ENCODE measurements at regions not wholly inside any gene's neighbourhood (a gene's known extent, or its start where the extent isn't known, plus 50 kb on each side); places are given as distances from the start of the nearest gene placed in this dataset.

DNA sequence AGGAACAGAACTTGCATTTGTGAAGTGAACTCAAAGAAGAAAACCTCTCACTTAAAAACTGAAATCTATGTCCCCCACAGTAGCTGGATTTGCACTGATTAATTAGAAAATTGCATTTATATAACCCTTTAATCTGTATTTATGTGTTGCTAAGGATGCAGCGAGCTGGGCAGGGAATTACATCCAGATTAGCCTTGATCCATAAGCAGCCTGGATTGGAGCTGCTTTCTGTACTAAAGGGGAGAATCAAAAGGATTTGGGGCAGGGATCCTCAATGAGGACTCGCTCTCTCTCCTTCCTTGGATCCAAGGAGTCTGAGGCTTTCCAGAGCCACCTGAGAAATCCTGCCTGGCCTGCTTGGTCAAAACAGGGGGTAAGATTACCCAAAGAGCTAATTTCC is 125.9 kb downstream of the TLE3 start:
- Mint-ChIP-seq H3K36me3 (ENCODE audit: low read depth) (no peaks in the 10 kb centered on the region), H3K4me1 (peaks cover 9% of the 10 kb centered on the region), H3K4me3 (no peak overlapping the region), H3K27ac (ENCODE audit: unreplicated experiment) (peak overlapping the region; percentile 36), H3K9me3 (no peaks in the 10 kb centered on the region), H3K27me3 (ENCODE audit: low read depth) (peaks cover 36% of the 10 kb centered on the region)
- DNase-seq (ENCODE audit: low read depth, low spot score) = no peak
- TF ChIP-seq, protein P1, sequence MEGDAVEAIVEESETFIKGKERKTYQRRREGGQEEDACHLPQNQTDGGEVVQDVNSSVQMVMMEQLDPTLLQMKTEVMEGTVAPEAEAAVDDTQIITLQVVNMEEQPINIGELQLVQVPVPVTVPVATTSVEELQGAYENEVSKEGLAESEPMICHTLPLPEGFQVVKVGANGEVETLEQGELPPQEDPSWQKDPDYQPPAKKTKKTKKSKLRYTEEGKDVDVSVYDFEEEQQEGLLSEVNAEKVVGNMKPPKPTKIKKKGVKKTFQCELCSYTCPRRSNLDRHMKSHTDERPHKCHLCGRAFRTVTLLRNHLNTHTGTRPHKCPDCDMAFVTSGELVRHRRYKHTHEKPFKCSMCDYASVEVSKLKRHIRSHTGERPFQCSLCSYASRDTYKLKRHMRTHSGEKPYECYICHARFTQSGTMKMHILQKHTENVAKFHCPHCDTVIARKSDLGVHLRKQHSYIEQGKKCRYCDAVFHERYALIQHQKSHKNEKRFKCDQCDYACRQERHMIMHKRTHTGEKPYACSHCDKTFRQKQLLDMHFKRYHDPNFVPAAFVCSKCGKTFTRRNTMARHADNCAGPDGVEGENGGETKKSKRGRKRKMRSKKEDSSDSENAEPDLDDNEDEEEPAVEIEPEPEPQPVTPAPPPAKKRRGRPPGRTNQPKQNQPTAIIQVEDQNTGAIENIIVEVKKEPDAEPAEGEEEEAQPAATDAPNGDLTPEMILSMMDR (conservative IDR thresholded peaks at IDR 0.05) = no peak

DNA sequence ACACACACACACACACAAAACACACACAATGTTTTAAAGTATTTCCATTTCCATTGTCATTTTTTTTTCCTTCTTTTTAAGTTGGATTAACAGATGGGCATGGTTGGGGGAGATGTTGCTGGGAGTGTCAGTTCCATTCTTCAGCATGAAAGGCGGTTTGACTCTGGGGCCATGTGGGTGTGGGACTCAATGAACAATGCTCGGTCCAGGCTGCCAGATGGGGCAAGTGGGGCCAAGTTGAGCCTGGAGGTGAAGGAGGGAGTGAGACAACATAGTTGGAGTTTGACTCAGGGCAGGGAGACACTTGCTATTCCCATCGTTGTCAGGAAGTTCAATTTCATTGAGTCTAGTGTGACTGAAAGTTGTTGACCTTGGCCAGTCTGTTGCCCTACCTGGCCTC is 125.3 kb downstream of the TLE3 start:
- Mint-ChIP-seq H3K27me3 (ENCODE audit: low read depth) (peaks cover 41% of the 10 kb centered on the region), H3K36me3 (ENCODE audit: low read depth) (no peaks in the 10 kb centered on the region), H3K4me1 (peaks cover 9% of the 10 kb centered on the region), H3K9me3 (no peaks in the 10 kb centered on the region), H3K4me3 (no peak overlapping the region), H3K27ac (ENCODE audit: unreplicated experiment) (no peak overlapping the region)
- TF ChIP-seq, protein P1 (conservative IDR thresholded peaks at IDR 0.05) = no peak
- no peak for DNase-seq (ENCODE audit: low read depth, low spot score)

DNA sequence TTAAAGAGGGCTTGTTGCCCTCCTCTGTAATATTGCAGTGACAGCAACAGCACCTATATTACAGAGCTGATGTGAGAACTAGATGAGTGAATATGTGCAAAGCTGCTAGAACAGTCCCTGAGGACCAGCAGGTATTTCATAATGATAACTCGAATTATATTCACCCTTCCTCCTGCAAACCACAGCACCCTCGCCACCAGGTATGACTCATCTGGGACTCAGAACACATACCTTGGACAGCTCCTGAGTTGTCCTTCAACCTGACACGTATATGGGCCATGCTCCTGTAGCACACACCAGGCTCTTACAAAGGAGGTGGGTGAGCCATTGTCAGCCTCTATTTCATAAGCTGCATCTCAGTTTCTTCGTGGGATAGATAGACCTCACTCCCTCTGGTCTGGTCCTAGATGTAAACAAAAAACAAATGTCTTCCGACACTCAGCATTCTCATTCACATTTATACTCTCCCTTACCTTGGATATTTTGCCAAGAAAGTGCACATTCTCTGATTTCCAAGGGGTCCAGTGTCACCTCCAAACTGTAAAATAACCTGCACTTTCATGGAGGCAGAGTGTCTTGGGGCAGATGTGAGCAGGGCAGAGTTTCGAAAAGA is 124.5 kb downstream of the TLE3 start:
- Mint-ChIP-seq H3K27me3 (ENCODE audit: low read depth) (peaks cover 47% of the 10 kb centered on the region), H3K27ac (ENCODE audit: unreplicated experiment) (no peak overlapping the region), H3K4me3 (no peak overlapping the region), H3K36me3 (ENCODE audit: low read depth) (no peaks in the 10 kb centered on the region), H3K4me1 (peaks cover 9% of the 10 kb centered on the region), H3K9me3 (no peaks in the 10 kb centered on the region)
- TF ChIP-seq, protein P1 (conservative IDR thresholded peaks at IDR 0.05) = no peak
- no peak for DNase-seq (ENCODE audit: low read depth, low spot score)

DNA sequence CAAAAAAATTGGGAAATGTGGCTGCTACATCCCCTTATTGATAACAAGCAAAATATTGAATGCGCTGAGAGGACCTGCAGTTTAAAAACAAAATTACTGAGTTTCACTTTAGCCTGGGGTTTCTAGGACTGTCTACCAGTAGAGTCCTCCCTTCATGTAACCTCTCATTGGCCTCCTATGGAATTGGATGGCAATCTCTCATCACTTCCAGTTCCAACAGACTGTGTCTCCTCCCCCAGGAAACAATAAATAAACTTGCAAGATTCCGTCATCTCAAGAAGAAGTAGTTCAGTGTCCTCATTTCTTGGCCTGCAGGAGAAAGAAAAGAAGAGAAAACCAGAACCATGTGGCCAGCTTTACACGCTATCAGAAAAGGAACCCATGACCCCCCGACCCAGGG is 123.8 kb downstream of the TLE3 start:
- no peaks in the 10 kb centered on the region for H3K9me3 Mint-ChIP-seq
- H3K27ac Mint-ChIP-seq (ENCODE audit: unreplicated experiment) = no peak overlapping the region
- H3K27me3 Mint-ChIP-seq (ENCODE audit: low read depth) = peaks cover 47% of the 10 kb centered on the region
- peaks cover 9% of the 10 kb centered on the region for H3K4me1 Mint-ChIP-seq
- no peak overlapping the region for H3K4me3 Mint-ChIP-seq
- no peaks in the 10 kb centered on the region for H3K36me3 Mint-ChIP-seq (ENCODE audit: low read depth)
- no peak for DNase-seq (ENCODE audit: low read depth, low spot score)
- TF ChIP-seq, protein P1 (conservative IDR thresholded peaks at IDR 0.05) = no peak

DNA sequence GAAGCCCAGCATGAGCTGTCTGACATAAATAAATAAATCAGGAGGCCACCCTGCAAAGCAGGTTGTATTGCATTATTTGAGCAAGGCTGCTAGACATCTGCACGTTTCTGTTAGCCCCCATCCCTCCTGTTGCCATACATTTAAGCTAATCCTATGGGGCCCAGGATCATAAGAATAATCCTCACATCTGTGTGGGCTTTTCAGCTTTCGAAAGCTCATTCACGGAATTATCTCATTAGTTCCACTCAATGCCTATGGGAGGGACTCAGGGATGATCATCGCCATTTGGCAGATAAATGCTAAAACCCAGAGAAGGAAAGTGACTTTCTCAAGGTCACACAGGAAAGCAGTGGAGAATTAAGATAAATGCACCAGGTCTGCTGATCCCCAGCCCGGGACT is 123.4 kb downstream of the TLE3 start:
- Mint-ChIP-seq H3K9me3 (no peaks in the 10 kb centered on the region), H3K36me3 (ENCODE audit: low read depth) (no peaks in the 10 kb centered on the region), H3K4me1 (peaks cover 9% of the 10 kb centered on the region), H3K27ac (ENCODE audit: unreplicated experiment) (no peak overlapping the region), H3K27me3 (ENCODE audit: low read depth) (peaks cover 48% of the 10 kb centered on the region), H3K4me3 (no peak overlapping the region)
- TF ChIP-seq, protein P1 (conservative IDR thresholded peaks at IDR 0.05) = no peak
- DNase-seq (ENCODE audit: low read depth, low spot score) = no peak
